Spleen (tissue), 7 donors: ENCODE measurements at regions not wholly inside any gene's neighbourhood (a gene's known extent, or its start where the extent isn't known, plus 50 kb on each side); places are given as distances from the start of the nearest gene placed in this dataset.

Source experiments
- CTCF ChIP-seq, 11 experiments: fragments of 200-600 bp in 7 of 11; fragments of 450-650 bp in 4 of 11; sonication (generic) in 4 of 11; IDR thresholded peaks in 8 of 11; conservative IDR thresholded peaks in 3 of 11; 1 replicate in 7 of 11; 2 replicates in 4 of 11; pipeline versions ENCODE4 v1.4.0 to v1.8.0; 2016 to 2021; ENCODE audit warnings: antibody characterized with exemption in 11 of 11, inconsistent platforms in 4 of 11, mild to moderate bottlenecking in 1 of 11
- POLR2A ChIP-seq, 3 donors: fragments of 450-650 bp; IDR thresholded peaks; one replicate each; pipeline ENCODE4 v1.5.1; 2017; ENCODE audit warnings: antibody characterized with exemption in 3 of 3, mild to moderate bottlenecking in 1 of 3
- POLR2AphosphoS5 ChIP-seq, 3 donors: sonication (generic); formaldehyde crosslinking; IDR thresholded peaks; one replicate each; pipeline ENCODE4 v1.5.1; 2017; ENCODE audit warnings: antibody characterized with exemption in 3 of 3
- donor health status: DM: no; HTN: no; CAD: no; lungs with moderate emphysema.
- donor health status: DM: no; HTN: no; CAD: no.
- donor health status: DM: no; HTN: no; CAD: no.

- TF ChIP-seq CTCF (IDR thresholded peaks at IDR 0.05 in 8 of 11, conservative IDR thresholded peaks at IDR 0.05 in 3 of 11), result no peak
- no peak for TF ChIP-seq POLR2AphosphoS5 (IDR thresholded peaks at IDR 0.05)
- TF ChIP-seq POLR2A (IDR thresholded peaks at IDR 0.05), result no peak
Measured at GRCh38 chr11:70834277-70834940, 418.0 kb downstream of the SHANK2 start.
